PC-9 (cell line): ENCODE measurements at regions not wholly inside any gene's neighbourhood (a gene's known extent, or its start where the extent isn't known, plus 50 kb on each side); places are given as distances from the start of the nearest gene placed in this dataset.
"Not testable (repeated sequence)": the region's sequence is repeated elsewhere in the genome, so short reads cannot be mapped to it uniquely, and the experiment has no call there.

Experiments used
- BruUV-seq: library from RNA; stranded (reverse); fragments of 400-500 nt; replicated peaks from 2 replicates; lab custom pipeline; 2021; lab: Mats Ljungman, UMichigan
- CTCF ChIA-PET: fragments of 300-600 bp; sonication (Branson Sonifier 250); formaldehyde crosslinking; loops from one replicate; lab custom pipeline; 2022; ENCODE audit warnings: antibody characterized with exemption; lab: Charles Lee
- POLR2A ChIA-PET: fragments of 300-600 bp; sonication (Branson Sonifier 250); formaldehyde crosslinking; loops from one replicate; lab custom pipeline; 2022; ENCODE audit warnings: antibody characterized with exemption; ENCODE audit not compliant: unreplicated experiment; lab: Charles Lee
- DNase-seq, 2 experiments: peaks; one replicate each; pipeline versions ENCODE4 v3.0.0 to v3.0.0-alpha.2; 2015 to 2022; ENCODE audit warnings: mixed read lengths in 1 of 2
- H2AFZ ChIP-seq: fragments of 200-600 bp; sonication (generic); 2 replicates; pipeline ENCODE4 v1.8.1; 2017; ENCODE audit warnings: antibody characterized with exemption
- H3F3A ChIP-seq: fragments of 200-600 bp; sonication (generic); 2 replicates; pipeline ENCODE4 v1.8.1; 2017; ENCODE audit warnings: antibody characterized with exemption, mild to moderate bottlenecking, low read depth; ENCODE audit not compliant: insufficient read depth
- H3K27ac ChIP-seq: fragments of 200-600 bp; sonication (generic); 2 replicates; pipeline ENCODE4 v1.6.1; 2016; ENCODE audit warnings: mixed run types
- H3K27me3 ChIP-seq: fragments of 200-600 bp; sonication (generic); 2 replicates; pipeline ENCODE4 v1.6.1; 2016; ENCODE audit warnings: low read depth, mixed run types; ENCODE audit not compliant: insufficient read depth
- H3K36me3 ChIP-seq: fragments of 200-600 bp; sonication (generic); 2 replicates; pipeline ENCODE4 v1.6.1; 2016; ENCODE audit warnings: low read depth, mixed run types
- H3K4me1 ChIP-seq: fragments of 200-600 bp; sonication (generic); replicated peaks from 2 replicates; pipeline ENCODE4 v1.6.1; 2016; ENCODE audit warnings: mixed run types; ENCODE audit not compliant: insufficient read depth
- H3K4me2 ChIP-seq: fragments of 200-600 bp; sonication (generic); 2 replicates; pipeline ENCODE4 v1.6.1; 2017; ENCODE audit warnings: mixed run types
- H3K4me3 ChIP-seq: fragments of 200-600 bp; sonication (generic); 2 replicates; pipeline ENCODE4 v1.6.1; 2016; ENCODE audit warnings: mixed run types
- H3K79me2 ChIP-seq: fragments of 200-600 bp; sonication (generic); 2 replicates; pipeline ENCODE4 v1.6.1; 2017; ENCODE audit warnings: low read depth, mixed run types
- H3K9me2 ChIP-seq: fragments of 200-600 bp; sonication (generic); 2 replicates; pipeline ENCODE4 v1.8.1; 2017; ENCODE audit warnings: mild to moderate bottlenecking; ENCODE audit not compliant: insufficient read depth
- H3K9me3 ChIP-seq: fragments of 200-600 bp; sonication (generic); 2 replicates; pipeline ENCODE4 v1.8.1; 2016; ENCODE audit warnings: low read depth; ENCODE audit not compliant: insufficient read depth
- H4K20me1 ChIP-seq: fragments of 200-600 bp; sonication (generic); 2 replicates; pipeline ENCODE4 v1.8.1; 2017; ENCODE audit not compliant: insufficient read depth
- CTCF ChIP-seq: fragments of 200-600 bp; sonication (generic); conservative IDR thresholded peaks from 2 replicates; pipeline ENCODE4 v1.6.1; 2017; ENCODE audit warnings: mixed run types, antibody characterized with exemption, mild to moderate bottlenecking, moderate library complexity
- EZH2 ChIP-seq: fragments of 200-600 bp; sonication (generic); IDR thresholded peaks from 2 replicates; pipeline ENCODE4 v1.8.0; 2017; ENCODE audit warnings: antibody characterized with exemption, low read depth
- intact Hi-C: fragments of 100-400 bp; cut with micrococcal nuclease; formaldehyde crosslinking; loops from one replicate; pipeline ENCODE4 v1.10.0; 2022; ENCODE audit not compliant: unreplicated experiment

- ChIA-PET POLR2A (no interaction called here), CTCF (no interaction called here)
- Histone ChIP-seq H3K9me3 (no peaks in the 10 kb centered on the region), H3K36me3 (no peaks in the 10 kb centered on the region), H3K4me3 (no peak overlapping the region), H3K79me2 (no peaks in the 10 kb centered on the region), H3K9me2 (no peaks in the 10 kb centered on the region), H4K20me1 (no peaks in the 10 kb centered on the region), H3F3A (no peaks in the 10 kb centered on the region), H3K27me3 (no peaks in the 10 kb centered on the region), H3K4me1 (no peaks in the 10 kb centered on the region), H3K4me2 (no peak overlapping the region), H3K27ac (no peak overlapping the region), H2AFZ (no peak overlapping the region)
- TF ChIP-seq EZH2 = no peak
- TF ChIP-seq CTCF = no peak
- no peak for DNase-seq
- intact Hi-C loops = no loop called here
- no TSS peak for BruUV-seq
Measured at GRCh38 chr3:20729185-20729584, 543.2 kb upstream of the SGO1 start.

GRCh38 chr3:20726786-20727185 lies 540.8 kb upstream of the SGO1 start:
- no peaks in the 10 kb centered on the region for H3F3A ChIP-seq
- no peak for TF ChIP-seq CTCF
- no peak for TF ChIP-seq EZH2
- H3K9me2 ChIP-seq = no peaks in the 10 kb centered on the region
- no peak overlapping the region for H3K4me3 ChIP-seq
- H3K4me2 ChIP-seq = no peak overlapping the region
- H3K27me3 ChIP-seq = no peaks in the 10 kb centered on the region
- H2AFZ ChIP-seq = no peak overlapping the region
- no peak for DNase-seq
- H4K20me1 ChIP-seq = no peaks in the 10 kb centered on the region
- H3K4me1 ChIP-seq = no peaks in the 10 kb centered on the region
- no peaks in the 10 kb centered on the region for H3K79me2 ChIP-seq
- ChIA-PET CTCF (no interaction called here), POLR2A (no interaction called here)
- BruUV-seq = no TSS peak
- no peak overlapping the region for H3K27ac ChIP-seq
- intact Hi-C loops = no loop called here
- H3K9me3 ChIP-seq = no peaks in the 10 kb centered on the region
- no peaks in the 10 kb centered on the region for H3K36me3 ChIP-seq

GRCh38 chr3:20724241-20724640 lies 538.2 kb upstream of the SGO1 start:
- Histone ChIP-seq H3K27me3 (no peaks in the 10 kb centered on the region), H3K4me2 (no peak overlapping the region), H3K9me2 (no peaks in the 10 kb centered on the region), H3K4me1 (no peaks in the 10 kb centered on the region), H4K20me1 (no peaks in the 10 kb centered on the region), H2AFZ (no peak overlapping the region), H3K36me3 (no peaks in the 10 kb centered on the region), H3K27ac (no peak overlapping the region), H3K79me2 (no peaks in the 10 kb centered on the region), H3K4me3 (no peak overlapping the region), H3F3A (no peaks in the 10 kb centered on the region), H3K9me3 (no peaks in the 10 kb centered on the region)
- TF ChIP-seq EZH2 (no peak), CTCF (no peak)
- intact Hi-C loops = no loop called here
- DNase-seq = no peak
- ChIA-PET POLR2A (no interaction called here), CTCF (interaction anchor here (0.6 kb wide), 1 partner anchor 1583 kb away, joined by 3 read pairs; no protein-coding TSS in a partner anchor)
- BruUV-seq = no TSS peak

GRCh38 chr3:20716425-20716824 lies 530.4 kb upstream of the SGO1 start:
- H3K4me1 ChIP-seq, DNase-seq, POLR2A ChIA-PET, H3K27me3 ChIP-seq, CTCF ChIA-PET, H3K9me2 ChIP-seq, H3K4me2 ChIP-seq, intact Hi-C loops, H3K27ac ChIP-seq, BruUV-seq, H3F3A ChIP-seq, H3K79me2 ChIP-seq, H3K4me3 ChIP-seq, H2AFZ ChIP-seq, H3K9me3 ChIP-seq, H4K20me1 ChIP-seq, H3K36me3 ChIP-seq: not testable (repeated sequence)
